WTC11 (cell line): ENCODE measurements at regions not wholly inside any gene's neighbourhood (a gene's known extent, or its start where the extent isn't known, plus 50 kb on each side); places are given as distances from the start of the nearest gene placed in this dataset.

Experiments used
- ATAC-seq: fragments of 200-7000 bp; cut with Tn5 transposase; 2 replicates; pipeline ENCODE4 v1.10.0; 2021; ENCODE audit warnings: mild to moderate bottlenecking, moderate library complexity
- CTCF ChIA-PET: fragments of 300-600 bp; sonication (Branson Sonifier 250); formaldehyde crosslinking; loops from one replicate; lab custom pipeline; 2021; ENCODE audit warnings: antibody characterized with exemption; lab: Charles Lee
- POLR2A ChIA-PET: fragments of 350-600 bp; sonication (Branson Sonifier 250); formaldehyde crosslinking; loops from one replicate; lab custom pipeline; 2021; ENCODE audit warnings: antibody characterized with exemption; lab: Charles Lee
- DNase-seq: peaks from one replicate; pipeline ENCODE4 v3.0.0; 2021; ENCODE audit warnings: low spot score
- H3K27ac Mint-ChIP-seq: 2 replicates; pipeline ENCODE4 v1.8.0; 2021; ENCODE audit warnings: mixed read lengths
- H3K27me3 Mint-ChIP-seq: 2 replicates; pipeline ENCODE4 v1.8.0; 2021; ENCODE audit warnings: low read depth, mild to moderate bottlenecking, moderate library complexity, mixed read lengths
- H3K36me3 Mint-ChIP-seq: 2 replicates; pipeline ENCODE4 v1.8.0; 2021; ENCODE audit warnings: mixed read lengths
- H3K4me1 Mint-ChIP-seq: 2 replicates; pipeline ENCODE4 v1.8.0; 2022; ENCODE audit warnings: mixed read lengths
- H3K4me3 Mint-ChIP-seq: 2 replicates; pipeline ENCODE4 v1.8.0; 2021; ENCODE audit warnings: mild to moderate bottlenecking, moderate library complexity, mixed read lengths
- H3K9me3 Mint-ChIP-seq: 2 replicates; pipeline ENCODE4 v1.8.0; 2021; ENCODE audit warnings: mixed read lengths
- ELF4 ChIP-seq: sonication (generic); formaldehyde crosslinking; IDR thresholded peaks from 2 replicates; pipeline ENCODE4 v1.8.1; 2022; ENCODE audit warnings: low read depth, mild to moderate bottlenecking, moderate library complexity, missing genetic modification reagents
- EMX1 ChIP-seq: fragments of 250-450 bp; sonication (Bioruptor Pico); IDR thresholded peaks from 2 replicates; pipeline ENCODE4 v1.8.0; 2021; ENCODE audit warnings: mild to moderate bottlenecking
- GRHL2 ChIP-seq: fragments of 250-450 bp; sonication (Bioruptor Pico); IDR thresholded peaks from 2 replicates; pipeline ENCODE4 v1.8.0; 2022; ENCODE audit warnings: mild to moderate bottlenecking, moderate library complexity; ENCODE audit not compliant: insufficient replicate concordance, severe bottlenecking
- MYBL2 ChIP-seq: sonication (generic); formaldehyde crosslinking; IDR thresholded peaks from 2 replicates; pipeline ENCODE4 v1.8.1; 2023; ENCODE audit warnings: mild to moderate bottlenecking, moderate library complexity, missing genetic modification reagents
- NFYB ChIP-seq: sonication (generic); formaldehyde crosslinking; conservative IDR thresholded peaks from 2 replicates; pipeline ENCODE4 v1.8.0; 2022; ENCODE audit warnings: low read depth, missing genetic modification reagents
- OVOL2 ChIP-seq: fragments of 250-450 bp; sonication (Bioruptor Pico); IDR thresholded peaks from 2 replicates; pipeline ENCODE4 v1.9.0; 2021; ENCODE audit warnings: mild to moderate bottlenecking, borderline replicate concordance
- PRRX2 ChIP-seq: fragments of 250-450 bp; sonication (Bioruptor Pico); IDR thresholded peaks from 2 replicates; pipeline ENCODE4 v1.8.0; 2021; ENCODE audit warnings: mild to moderate bottlenecking
- SMAD4 ChIP-seq: sonication (generic); formaldehyde crosslinking; IDR thresholded peaks from 2 replicates; pipeline ENCODE4 v1.8.0; 2022; ENCODE audit warnings: mild to moderate bottlenecking, missing genetic modification reagents
- TEAD1 ChIP-seq: sonication (generic); formaldehyde crosslinking; IDR thresholded peaks from 2 replicates; pipeline ENCODE4 v1.8.0; 2022; ENCODE audit warnings: mild to moderate bottlenecking, missing genetic modification reagents
- ZNF263 ChIP-seq: sonication (generic); formaldehyde crosslinking; IDR thresholded peaks from 2 replicates; pipeline ENCODE4 v1.8.1; 2022; ENCODE audit warnings: low read depth, mild to moderate bottlenecking, moderate library complexity, missing genetic modification reagents
- TF ChIP-seq, protein P1 (sequence below): fragments of 250-450 bp; sonication (Bioruptor Pico); IDR thresholded peaks from 2 replicates; pipeline ENCODE4 v2.1.2; 2022; ENCODE audit warnings: mild to moderate bottlenecking, moderate library complexity
- TF ChIP-seq, protein P2 (sequence below): sonication (generic); formaldehyde crosslinking; IDR thresholded peaks from 2 replicates; pipeline ENCODE4 v1.8.1; 2022; ENCODE audit warnings: low read depth, missing genetic modification reagents, borderline replicate concordance
- TF ChIP-seq, protein P3 (sequence below): sonication (generic); formaldehyde crosslinking; conservative IDR thresholded peaks from 2 replicates; pipeline ENCODE4 v1.8.1; 2023; ENCODE audit warnings: mild to moderate bottlenecking, low read depth, missing genetic modification reagents, moderate library complexity
- TF ChIP-seq, protein P4 (sequence below): sonication (generic); formaldehyde crosslinking; IDR thresholded peaks from 2 replicates; pipeline ENCODE4 v1.8.1; 2022; ENCODE audit warnings: mild to moderate bottlenecking, moderate library complexity, missing genetic modification reagents
- TF ChIP-seq, protein P5 (sequence below): fragments of 250-450 bp; sonication (Bioruptor Pico); IDR thresholded peaks from 2 replicates; pipeline ENCODE4 v1.9.0; 2021; ENCODE audit warnings: mild to moderate bottlenecking, borderline replicate concordance
- TF ChIP-seq, protein P6 (sequence below): fragments of 250-450 bp; sonication (Bioruptor Pico); conservative IDR thresholded peaks from 2 replicates; pipeline ENCODE4 v1.9.0; 2021; ENCODE audit warnings: mild to moderate bottlenecking
- TF ChIP-seq, protein P7 (sequence below): sonication (generic); formaldehyde crosslinking; IDR thresholded peaks from 2 replicates; pipeline ENCODE4 v1.8.1; 2023; ENCODE audit warnings: mild to moderate bottlenecking, missing genetic modification reagents, borderline replicate concordance

DNA sequence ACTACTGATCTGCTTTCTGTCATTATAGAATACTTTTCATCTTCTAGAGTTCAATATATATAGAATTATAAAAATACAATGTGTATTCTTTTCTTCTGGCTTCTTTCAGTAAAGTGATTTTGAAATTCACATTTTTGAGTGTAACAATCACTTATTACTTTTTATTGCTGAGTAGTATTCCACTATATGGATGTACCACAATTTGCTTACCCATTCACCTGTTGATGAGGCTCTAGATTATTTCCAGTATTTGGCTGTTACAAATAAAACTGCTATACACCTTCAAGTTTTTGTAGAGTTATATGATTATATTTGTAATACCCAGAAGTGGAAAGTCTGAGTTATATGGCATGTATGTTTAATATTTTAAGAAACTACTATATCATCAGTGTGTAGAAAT is 159.4 kb downstream of the RWDD3 start:
- Mint-ChIP-seq H3K27me3 (no peaks in the 10 kb centered on the region), H3K4me3 (no peak overlapping the region), H3K36me3 (peaks cover 3% of the 10 kb centered on the region; the same call in 1 of the 2 replicates), H3K9me3 (peaks cover 10% of the 10 kb centered on the region), H3K4me1 (no peaks in the 10 kb centered on the region), H3K27ac (no peak overlapping the region)
- ChIA-PET POLR2A (no interaction called here), CTCF (no interaction called here)
- TF ChIP-seq TEAD1 (CRISPR knock-in tag) (no peak), MYBL2 (CRISPR knock-in tag) (no peak), OVOL2 (CRISPR knock-in tag) (no peak), SMAD4 (no peak), EMX1 (CRISPR knock-in tag) (no peak), PRRX2 (CRISPR knock-in tag) (no peak), NFYB (CRISPR knock-in tag) (no peak), GRHL2 (CRISPR knock-in tag) (no peak), ZNF263 (no peak), ELF4 (CRISPR knock-in tag) (no peak)
- TF ChIP-seq, protein P1, sequence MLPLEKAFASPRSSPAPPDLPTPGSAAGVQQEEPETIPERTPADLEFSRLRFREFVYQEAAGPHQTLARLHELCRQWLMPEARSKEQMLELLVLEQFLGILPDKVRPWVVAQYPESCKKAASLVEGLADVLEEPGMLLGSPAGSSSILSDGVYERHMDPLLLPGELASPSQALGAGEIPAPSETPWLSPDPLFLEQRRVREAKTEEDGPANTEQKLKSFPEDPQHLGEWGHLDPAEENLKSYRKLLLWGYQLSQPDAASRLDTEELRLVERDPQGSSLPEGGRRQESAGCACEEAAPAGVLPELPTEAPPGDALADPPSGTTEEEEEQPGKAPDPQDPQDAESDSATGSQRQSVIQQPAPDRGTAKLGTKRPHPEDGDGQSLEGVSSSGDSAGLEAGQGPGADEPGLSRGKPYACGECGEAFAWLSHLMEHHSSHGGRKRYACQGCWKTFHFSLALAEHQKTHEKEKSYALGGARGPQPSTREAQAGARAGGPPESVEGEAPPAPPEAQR (CRISPR knock-in tag) = no peak
- TF ChIP-seq, protein P2, sequence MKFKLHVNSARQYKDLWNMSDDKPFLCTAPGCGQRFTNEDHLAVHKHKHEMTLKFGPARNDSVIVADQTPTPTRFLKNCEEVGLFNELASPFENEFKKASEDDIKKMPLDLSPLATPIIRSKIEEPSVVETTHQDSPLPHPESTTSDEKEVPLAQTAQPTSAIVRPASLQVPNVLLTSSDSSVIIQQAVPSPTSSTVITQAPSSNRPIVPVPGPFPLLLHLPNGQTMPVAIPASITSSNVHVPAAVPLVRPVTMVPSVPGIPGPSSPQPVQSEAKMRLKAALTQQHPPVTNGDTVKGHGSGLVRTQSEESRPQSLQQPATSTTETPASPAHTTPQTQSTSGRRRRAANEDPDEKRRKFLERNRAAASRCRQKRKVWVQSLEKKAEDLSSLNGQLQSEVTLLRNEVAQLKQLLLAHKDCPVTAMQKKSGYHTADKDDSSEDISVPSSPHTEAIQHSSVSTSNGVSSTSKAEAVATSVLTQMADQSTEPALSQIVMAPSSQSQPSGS (CRISPR knock-in tag) = no peak
- TF ChIP-seq, protein P3, sequence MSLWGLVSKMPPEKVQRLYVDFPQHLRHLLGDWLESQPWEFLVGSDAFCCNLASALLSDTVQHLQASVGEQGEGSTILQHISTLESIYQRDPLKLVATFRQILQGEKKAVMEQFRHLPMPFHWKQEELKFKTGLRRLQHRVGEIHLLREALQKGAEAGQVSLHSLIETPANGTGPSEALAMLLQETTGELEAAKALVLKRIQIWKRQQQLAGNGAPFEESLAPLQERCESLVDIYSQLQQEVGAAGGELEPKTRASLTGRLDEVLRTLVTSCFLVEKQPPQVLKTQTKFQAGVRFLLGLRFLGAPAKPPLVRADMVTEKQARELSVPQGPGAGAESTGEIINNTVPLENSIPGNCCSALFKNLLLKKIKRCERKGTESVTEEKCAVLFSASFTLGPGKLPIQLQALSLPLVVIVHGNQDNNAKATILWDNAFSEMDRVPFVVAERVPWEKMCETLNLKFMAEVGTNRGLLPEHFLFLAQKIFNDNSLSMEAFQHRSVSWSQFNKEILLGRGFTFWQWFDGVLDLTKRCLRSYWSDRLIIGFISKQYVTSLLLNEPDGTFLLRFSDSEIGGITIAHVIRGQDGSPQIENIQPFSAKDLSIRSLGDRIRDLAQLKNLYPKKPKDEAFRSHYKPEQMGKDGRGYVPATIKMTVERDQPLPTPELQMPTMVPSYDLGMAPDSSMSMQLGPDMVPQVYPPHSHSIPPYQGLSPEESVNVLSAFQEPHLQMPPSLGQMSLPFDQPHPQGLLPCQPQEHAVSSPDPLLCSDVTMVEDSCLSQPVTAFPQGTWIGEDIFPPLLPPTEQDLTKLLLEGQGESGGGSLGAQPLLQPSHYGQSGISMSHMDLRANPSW (CRISPR knock-in tag) = no peak
- TF ChIP-seq, protein P4, sequence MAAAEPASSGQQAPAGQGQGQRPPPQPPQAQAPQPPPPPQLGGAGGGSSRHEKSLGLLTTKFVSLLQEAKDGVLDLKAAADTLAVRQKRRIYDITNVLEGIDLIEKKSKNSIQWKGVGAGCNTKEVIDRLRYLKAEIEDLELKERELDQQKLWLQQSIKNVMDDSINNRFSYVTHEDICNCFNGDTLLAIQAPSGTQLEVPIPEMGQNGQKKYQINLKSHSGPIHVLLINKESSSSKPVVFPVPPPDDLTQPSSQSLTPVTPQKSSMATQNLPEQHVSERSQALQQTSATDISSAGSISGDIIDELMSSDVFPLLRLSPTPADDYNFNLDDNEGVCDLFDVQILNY (CRISPR knock-in tag) = no peak
- TF ChIP-seq, protein P5, sequence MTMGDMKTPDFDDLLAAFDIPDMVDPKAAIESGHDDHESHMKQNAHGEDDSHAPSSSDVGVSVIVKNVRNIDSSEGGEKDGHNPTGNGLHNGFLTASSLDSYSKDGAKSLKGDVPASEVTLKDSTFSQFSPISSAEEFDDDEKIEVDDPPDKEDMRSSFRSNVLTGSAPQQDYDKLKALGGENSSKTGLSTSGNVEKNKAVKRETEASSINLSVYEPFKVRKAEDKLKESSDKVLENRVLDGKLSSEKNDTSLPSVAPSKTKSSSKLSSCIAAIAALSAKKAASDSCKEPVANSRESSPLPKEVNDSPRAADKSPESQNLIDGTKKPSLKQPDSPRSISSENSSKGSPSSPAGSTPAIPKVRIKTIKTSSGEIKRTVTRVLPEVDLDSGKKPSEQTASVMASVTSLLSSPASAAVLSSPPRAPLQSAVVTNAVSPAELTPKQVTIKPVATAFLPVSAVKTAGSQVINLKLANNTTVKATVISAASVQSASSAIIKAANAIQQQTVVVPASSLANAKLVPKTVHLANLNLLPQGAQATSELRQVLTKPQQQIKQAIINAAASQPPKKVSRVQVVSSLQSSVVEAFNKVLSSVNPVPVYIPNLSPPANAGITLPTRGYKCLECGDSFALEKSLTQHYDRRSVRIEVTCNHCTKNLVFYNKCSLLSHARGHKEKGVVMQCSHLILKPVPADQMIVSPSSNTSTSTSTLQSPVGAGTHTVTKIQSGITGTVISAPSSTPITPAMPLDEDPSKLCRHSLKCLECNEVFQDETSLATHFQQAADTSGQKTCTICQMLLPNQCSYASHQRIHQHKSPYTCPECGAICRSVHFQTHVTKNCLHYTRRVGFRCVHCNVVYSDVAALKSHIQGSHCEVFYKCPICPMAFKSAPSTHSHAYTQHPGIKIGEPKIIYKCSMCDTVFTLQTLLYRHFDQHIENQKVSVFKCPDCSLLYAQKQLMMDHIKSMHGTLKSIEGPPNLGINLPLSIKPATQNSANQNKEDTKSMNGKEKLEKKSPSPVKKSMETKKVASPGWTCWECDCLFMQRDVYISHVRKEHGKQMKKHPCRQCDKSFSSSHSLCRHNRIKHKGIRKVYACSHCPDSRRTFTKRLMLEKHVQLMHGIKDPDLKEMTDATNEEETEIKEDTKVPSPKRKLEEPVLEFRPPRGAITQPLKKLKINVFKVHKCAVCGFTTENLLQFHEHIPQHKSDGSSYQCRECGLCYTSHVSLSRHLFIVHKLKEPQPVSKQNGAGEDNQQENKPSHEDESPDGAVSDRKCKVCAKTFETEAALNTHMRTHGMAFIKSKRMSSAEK (CRISPR knock-in tag) = no peak
- TF ChIP-seq, protein P6, sequence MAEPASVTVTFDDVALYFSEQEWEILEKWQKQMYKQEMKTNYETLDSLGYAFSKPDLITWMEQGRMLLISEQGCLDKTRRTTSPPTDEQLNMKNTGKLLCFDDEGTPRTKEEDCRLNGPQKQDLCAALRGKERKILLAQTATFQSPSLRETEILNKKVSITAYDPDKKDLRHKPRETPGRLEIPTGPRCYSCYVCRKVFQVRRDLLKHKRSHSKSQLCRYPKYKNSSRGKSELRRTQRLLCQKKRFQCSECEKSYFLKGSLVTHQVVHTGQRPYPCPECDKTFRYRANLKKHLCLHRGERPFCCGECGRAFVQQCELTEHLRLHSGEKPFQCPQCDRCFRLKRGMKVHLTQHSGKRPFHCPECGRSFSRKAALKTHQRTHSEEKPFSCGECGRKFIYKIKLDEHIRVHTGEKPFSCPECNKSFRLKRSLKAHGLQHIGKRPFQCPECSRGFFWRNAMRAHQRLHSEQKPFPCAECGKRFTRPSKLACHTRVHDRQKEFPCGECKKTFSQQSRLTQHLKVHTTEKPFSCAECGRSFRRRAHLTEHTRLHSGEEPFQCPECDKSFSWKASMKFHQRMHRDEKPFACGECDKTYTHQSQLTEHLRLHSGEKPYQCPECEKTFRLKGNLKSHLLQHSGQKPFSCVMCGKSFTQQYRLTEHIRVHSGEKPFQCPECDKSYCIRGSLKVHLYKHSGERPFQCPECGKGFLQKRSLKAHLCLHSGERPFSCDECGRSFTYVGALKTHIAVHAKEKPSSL (CRISPR knock-in tag) = no peak
- TF ChIP-seq, protein P7, sequence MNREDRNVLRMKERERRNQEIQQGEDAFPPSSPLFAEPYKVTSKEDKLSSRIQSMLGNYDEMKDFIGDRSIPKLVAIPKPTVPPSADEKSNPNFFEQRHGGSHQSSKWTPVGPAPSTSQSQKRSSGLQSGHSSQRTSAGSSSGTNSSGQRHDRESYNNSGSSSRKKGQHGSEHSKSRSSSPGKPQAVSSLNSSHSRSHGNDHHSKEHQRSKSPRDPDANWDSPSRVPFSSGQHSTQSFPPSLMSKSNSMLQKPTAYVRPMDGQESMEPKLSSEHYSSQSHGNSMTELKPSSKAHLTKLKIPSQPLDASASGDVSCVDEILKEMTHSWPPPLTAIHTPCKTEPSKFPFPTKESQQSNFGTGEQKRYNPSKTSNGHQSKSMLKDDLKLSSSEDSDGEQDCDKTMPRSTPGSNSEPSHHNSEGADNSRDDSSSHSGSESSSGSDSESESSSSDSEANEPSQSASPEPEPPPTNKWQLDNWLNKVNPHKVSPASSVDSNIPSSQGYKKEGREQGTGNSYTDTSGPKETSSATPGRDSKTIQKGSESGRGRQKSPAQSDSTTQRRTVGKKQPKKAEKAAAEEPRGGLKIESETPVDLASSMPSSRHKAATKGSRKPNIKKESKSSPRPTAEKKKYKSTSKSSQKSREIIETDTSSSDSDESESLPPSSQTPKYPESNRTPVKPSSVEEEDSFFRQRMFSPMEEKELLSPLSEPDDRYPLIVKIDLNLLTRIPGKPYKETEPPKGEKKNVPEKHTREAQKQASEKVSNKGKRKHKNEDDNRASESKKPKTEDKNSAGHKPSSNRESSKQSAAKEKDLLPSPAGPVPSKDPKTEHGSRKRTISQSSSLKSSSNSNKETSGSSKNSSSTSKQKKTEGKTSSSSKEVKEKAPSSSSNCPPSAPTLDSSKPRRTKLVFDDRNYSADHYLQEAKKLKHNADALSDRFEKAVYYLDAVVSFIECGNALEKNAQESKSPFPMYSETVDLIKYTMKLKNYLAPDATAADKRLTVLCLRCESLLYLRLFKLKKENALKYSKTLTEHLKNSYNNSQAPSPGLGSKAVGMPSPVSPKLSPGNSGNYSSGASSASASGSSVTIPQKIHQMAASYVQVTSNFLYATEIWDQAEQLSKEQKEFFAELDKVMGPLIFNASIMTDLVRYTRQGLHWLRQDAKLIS (CRISPR knock-in tag) = no peak
- ATAC-seq = no peak
- no peak for DNase-seq
